ENCODE measurements at regions not wholly inside any gene's neighbourhood (a gene's known extent, or its start where the extent isn't known, plus 50 kb on each side); places are given as distances from the start of the nearest gene placed in this dataset.

- TF ChIP-seq EZH2 (IDR thresholded peaks at IDR 0.05; ENCODE audit: insufficient read depth, low read length), result no peak
- no peak for TF ChIP-seq CTCF (IDR thresholded peaks at IDR 0.05; ENCODE audit: insufficient read depth, low read depth, low read length)
Measured at GRCh38 chr17:65470783-65471182, 90.7 kb downstream of the AXIN2 start.

Measured in astrocyte (in vitro differentiated cells and primary cell).